ENCODE measurements at regions not wholly inside any gene's neighbourhood (a gene's known extent, or its start where the extent isn't known, plus 50 kb on each side); places are given as distances from the start of the nearest gene placed in this dataset.

GRCh38 chr5:123827811-123828210, 315.8 kb downstream of the CSNK1G3 start:
- no peak for DNase-seq

DNA sequence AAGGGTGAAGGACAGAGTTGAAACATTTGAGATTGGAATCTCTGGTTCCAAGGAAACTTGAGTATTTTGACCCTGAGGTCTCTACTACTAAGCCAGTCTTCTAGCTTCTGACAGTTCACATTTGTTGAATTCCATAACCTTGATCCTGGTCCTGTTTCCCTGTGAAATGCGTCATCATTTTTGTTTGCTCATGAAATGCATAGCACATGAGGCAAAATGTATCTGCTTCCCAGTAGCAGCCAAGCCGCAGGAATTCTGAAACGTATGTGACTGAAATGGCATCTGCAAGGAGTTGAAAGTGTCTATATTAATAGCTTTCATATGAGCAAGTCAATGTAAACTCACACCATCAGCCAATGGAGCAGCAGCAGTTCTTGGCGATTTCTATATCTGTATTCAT, 307.9 kb downstream of the CSNK1G3 start:
- DNase-seq: no peak

- DNase-seq: no peak
Measured at GRCh38 chr5:123819386-123819785, 307.4 kb downstream of the CSNK1G3 start.

DNA sequence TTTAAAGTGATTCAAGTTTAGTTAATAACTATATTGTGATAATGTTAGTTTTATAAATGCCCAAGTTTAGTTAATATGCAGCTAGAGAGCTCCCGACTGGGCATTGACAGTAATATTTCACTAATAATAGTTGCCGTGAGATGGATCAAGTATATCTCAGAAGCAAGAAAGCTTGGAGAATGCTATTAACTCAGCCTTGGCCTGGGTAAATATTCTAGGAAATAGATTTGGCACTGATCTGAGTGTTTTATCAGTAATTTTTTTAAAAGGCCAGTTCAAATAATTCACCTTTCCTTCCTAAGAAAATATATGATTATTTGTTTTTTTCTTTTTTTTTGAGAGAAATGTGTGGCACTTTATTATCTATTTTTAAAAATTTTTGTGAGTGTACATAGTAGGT, 305.3 kb downstream of the CSNK1G3 start:
- DNase-seq: no peak

- no peak for DNase-seq
Measured at GRCh38 chr5:123814801-123815470, 303.0 kb downstream of the CSNK1G3 start.

GRCh38 chr5:123813937-123814624, 302.1 kb downstream of the CSNK1G3 start:
- peak in 1 of 2 donors; percentile 31 for DNase-seq

- no peak for DNase-seq
Measured at GRCh38 chr5:123813264-123813663, 301.3 kb downstream of the CSNK1G3 start.

DNA sequence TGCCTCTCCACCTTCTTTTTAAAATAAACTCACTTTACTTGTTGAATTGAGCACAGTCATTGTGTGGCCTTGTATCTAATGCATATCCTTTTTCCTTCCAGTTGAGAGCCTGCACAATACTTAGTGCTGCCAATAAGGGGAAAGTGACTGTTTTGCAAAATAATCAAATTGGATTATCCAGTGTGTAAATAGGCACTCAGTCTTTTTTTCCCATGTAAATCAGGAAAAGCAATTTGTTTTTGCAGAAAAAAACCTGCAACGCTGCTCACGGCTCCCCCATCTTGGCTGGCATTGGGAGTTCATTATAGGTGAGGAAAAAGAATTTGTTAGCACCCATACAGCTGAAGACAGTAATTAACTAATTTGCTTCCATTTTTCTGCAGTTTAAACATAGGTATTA, 299.9 kb downstream of the CSNK1G3 start:
- DNase-seq: no peak

DNA sequence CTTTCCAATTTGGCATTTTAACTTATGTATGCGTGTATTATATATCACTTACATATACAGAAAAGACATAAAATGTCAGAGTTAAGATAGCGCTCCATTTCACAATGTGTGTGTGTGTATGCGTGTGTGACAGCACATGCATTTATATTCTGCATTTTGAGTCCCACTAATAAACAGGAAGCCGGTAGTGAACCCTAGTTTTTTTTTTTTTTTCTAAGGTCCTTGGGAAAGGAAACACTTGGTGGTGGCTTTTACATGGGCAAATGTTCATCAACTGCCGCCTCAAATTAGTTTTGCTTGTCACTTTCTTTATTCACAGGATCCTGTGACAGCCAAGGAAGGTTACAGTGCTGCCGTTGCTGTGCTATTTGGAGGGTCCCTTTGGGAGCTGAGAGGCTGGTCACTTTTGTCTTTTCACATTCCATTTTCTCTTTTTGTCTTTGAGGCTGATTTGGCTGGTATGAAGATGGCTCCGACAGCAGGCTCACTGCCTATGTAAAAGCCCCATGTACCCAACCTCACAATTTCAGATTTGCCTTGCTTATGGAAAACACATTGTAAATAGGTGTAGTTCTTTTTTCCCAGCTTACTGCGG, 298.9 kb downstream of the CSNK1G3 start:
- DNase-seq: no peak

- no peak for DNase-seq
Measured at GRCh38 chr5:123810253-123810652, 298.3 kb downstream of the CSNK1G3 start.

DNA sequence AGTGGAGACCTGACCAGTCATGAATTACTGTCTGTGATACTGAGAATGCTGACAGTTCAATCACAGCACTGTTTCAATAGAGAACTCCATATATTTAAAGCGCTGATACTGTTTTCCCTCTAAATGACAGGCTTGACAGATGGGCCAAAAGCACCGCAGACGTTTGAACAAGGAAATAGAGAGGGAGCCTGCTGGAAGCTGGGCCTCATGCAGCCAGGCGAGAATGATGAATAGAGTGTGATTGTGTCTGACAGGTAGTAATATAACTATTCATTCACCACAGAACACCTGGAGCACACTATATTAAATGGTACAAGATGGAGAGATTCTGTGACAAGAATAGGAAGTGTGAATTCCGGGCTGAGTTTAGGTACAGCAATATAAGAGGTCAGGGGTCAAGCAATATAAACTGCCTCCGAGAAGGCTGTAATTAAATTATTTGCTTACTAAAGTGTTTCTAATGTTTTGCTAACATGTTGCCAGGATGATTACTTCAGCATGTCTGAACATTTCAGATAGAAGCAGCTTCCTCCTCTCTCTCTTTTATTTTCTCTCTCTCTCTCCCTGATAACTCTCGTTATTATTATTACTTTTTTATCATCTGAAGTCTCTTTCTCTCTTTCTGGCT, 297.7 kb downstream of the CSNK1G3 start:
- DNase-seq: peak in 1 of 2 donors; percentile 1

DNA sequence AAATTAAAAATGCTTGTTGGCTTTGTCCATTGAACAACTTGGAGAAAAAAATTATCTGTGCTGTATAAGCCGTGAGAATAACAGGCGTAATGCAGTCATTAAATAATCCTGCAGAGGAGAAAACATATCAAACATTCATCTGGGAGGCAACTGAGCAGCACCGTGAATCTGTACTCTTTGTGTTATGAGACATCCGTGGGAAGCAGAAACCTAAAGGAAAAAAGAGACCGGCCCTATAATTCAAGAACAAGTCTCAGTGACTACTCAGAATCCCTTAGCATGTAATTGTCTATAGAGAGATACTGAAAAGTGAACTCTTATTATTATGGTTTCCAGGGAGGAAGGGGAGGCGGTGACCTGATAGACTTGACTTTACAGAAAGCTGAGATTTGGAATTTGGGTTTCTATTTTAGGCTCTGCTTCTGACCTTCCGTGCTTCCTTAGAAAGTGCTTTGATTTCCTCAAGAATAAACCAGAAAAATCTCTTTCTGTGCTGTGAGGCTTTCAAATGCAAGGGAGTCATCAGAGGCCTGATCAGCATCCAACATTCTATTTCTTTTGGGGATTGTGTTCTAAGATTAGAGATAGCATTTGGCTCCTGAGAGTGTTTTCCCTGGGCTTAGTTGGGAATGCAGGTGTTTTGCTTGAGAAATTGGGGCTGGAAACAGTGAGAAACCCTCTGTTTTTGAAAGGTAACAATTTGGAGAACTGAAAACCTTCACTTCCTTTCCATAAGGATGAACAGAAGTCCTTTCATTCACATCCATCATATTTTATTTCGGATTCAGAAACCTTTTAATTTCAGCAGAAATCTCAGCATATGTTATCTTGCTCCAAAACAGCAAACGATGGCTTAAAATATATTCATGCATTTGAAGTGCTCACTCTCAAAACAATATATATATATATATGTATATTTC, 296.7 kb downstream of the CSNK1G3 start:
- peak in 1 of 2 donors; percentile 40 for DNase-seq

DNA sequence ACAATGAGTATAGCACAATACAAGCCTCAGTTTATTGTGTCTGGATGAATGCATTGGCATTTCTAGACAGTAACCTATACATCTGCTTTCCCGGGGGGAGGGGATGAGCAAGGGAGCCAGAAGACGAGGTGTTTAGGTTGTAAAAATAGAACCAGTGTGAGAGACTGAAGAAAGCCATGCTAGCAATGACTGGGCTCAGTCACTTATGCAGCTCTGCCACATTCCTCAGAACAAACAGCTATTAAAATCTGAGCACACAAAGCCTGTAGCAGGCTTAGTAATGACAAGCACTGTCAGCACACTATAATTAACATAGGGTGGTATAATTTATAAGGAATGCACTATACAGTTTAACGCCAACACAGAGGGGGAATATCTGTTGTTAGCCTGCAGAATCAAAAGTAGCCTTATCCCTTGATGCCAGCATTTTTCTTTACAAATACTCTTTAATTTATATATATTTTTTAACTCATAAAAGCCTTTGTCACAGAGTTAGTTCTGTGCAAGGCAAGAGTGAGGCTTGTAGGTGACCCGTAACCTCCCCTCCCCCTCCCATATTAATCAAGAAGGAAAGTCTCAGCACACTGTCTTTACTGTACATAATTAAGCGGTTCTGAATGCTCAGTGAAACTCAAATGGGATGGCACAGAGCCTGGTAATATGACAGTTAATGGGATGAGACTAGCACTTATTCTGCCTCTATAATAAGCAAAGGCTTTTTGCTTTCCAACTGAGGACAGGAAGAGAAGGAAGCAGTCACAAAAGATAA, 295.4 kb downstream of the CSNK1G3 start:
- peak in 1 of 2 donors; percentile 18 for DNase-seq

DNA sequence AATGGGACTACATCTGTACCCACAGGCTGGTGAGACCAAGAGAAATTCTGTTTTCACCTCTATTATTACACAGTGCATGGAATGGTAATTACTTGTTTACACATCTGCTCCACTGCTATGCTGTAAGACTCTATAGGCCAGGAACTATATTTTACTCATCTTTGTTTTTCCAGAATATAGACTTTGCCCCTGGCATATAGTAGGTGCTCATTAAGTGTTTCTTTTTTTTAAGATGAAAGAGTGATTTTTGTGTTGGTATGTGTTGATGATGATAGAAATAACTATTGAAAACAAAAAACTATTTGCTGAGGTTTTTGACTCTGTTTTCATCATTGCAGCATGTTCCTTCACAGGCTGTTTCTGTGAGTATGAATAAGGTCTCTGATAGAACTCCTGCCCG, 294.7 kb downstream of the CSNK1G3 start:
- DNase-seq: no peak

- no peak for DNase-seq
Measured at GRCh38 chr5:123805300-123805699, 293.3 kb downstream of the CSNK1G3 start.

DNA sequence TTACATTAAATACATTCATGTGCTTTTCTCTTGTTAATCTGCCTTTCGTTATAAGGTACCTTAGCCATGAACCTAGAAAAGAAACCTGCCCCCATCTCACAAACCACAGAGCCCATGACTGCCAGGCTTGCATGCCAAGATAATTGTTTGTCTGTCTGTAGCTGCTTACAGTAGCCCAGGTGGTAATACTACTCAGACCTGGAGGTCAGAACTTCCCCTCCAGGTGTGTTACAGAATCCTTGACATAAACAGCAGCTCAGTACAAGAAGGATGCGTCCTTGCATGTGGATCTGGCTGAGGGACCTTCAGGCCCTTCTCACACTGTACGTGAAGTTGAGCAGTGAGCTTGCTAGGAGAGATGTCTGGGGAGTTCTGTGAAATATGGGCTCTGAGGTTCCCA, 291.4 kb downstream of the CSNK1G3 start:
- DNase-seq: no peak

DNA sequence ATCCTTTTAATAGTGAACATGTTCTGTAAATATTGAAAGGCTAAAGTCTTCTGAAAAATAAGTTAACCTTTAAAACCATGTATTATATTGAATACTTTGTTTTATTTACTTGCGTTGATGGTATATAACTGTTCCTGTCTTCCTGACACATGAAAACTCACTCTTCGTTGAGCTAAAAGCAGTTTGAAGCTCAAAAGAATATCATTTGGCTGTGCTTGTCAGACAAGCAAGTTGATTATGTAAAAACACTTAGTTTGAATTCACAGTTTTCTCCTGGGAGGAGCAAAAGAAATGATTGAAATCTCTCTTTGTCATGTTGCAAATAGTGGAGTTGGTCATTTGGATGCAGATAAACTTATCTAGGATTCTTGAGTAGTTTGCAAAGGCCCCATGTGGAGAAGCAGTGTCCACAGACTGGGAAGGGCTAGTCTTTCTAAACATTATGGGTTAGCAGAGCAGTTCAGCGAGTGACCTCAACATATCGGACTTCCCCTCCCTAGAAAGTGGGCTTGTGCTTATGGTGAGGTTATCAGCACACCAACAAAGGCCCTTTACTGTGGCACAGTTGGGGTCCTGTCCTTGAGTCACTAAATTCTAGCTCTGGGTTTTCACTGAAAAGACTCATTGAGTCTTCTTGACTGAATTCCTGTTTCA, 290.4 kb downstream of the CSNK1G3 start:
- DNase-seq: no peak

GRCh38 chr5:123800640-123801039, 288.7 kb downstream of the CSNK1G3 start:
- no peak for DNase-seq

- no peak for DNase-seq
Measured at GRCh38 chr5:123795688-123796087, 283.7 kb downstream of the CSNK1G3 start.

- DNase-seq: no peak
Measured at GRCh38 chr5:123790226-123790625, 278.2 kb downstream of the CSNK1G3 start.

DNA sequence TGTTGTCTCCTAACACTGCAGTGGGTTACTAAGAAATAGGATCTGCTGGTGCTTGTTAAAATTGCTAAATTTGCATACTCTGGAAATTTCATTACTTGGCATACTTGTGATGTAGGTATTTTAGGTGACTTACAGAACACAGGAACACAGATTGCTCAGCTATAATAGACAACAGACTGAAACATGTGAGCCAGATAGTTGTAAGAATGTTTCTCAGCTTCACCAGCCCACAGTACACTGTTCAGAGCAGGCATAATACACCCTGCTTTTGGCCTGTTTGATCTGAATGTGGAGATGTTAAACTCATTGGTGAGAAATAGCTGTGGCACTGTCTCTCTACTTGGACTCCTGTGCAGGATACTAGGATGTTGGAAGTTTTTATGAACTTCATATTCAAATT, 275.7 kb downstream of the CSNK1G3 start:
- DNase-seq: peak in 1 of 2 donors; percentile 36
